PC-9 (cell line): ENCODE measurements at regions not wholly inside any gene's neighbourhood (a gene's known extent, or its start where the extent isn't known, plus 50 kb on each side); places are given as distances from the start of the nearest gene placed in this dataset.

Source experiments
- BruUV-seq: library from RNA; stranded (reverse); fragments of 400-500 nt; replicated peaks from 2 replicates; lab custom pipeline; 2021; lab: Mats Ljungman, UMichigan
- CTCF ChIA-PET: fragments of 300-600 bp; sonication (Branson Sonifier 250); formaldehyde crosslinking; loops from one replicate; lab custom pipeline; 2022; ENCODE audit warnings: antibody characterized with exemption; lab: Charles Lee
- POLR2A ChIA-PET: fragments of 300-600 bp; sonication (Branson Sonifier 250); formaldehyde crosslinking; loops from one replicate; lab custom pipeline; 2022; ENCODE audit warnings: antibody characterized with exemption; ENCODE audit not compliant: unreplicated experiment; lab: Charles Lee
- DNase-seq, 2 experiments: peaks; one replicate each; pipeline versions ENCODE4 v3.0.0 to v3.0.0-alpha.2; 2015 to 2022; ENCODE audit warnings: mixed read lengths in 1 of 2
- H2AFZ ChIP-seq: fragments of 200-600 bp; sonication (generic); 2 replicates; pipeline ENCODE4 v1.8.1; 2017; ENCODE audit warnings: antibody characterized with exemption
- H3F3A ChIP-seq: fragments of 200-600 bp; sonication (generic); 2 replicates; pipeline ENCODE4 v1.8.1; 2017; ENCODE audit warnings: antibody characterized with exemption, mild to moderate bottlenecking, low read depth; ENCODE audit not compliant: insufficient read depth
- H3K27ac ChIP-seq: fragments of 200-600 bp; sonication (generic); 2 replicates; pipeline ENCODE4 v1.6.1; 2016; ENCODE audit warnings: mixed run types
- H3K27me3 ChIP-seq: fragments of 200-600 bp; sonication (generic); 2 replicates; pipeline ENCODE4 v1.6.1; 2016; ENCODE audit warnings: low read depth, mixed run types; ENCODE audit not compliant: insufficient read depth
- H3K36me3 ChIP-seq: fragments of 200-600 bp; sonication (generic); 2 replicates; pipeline ENCODE4 v1.6.1; 2016; ENCODE audit warnings: low read depth, mixed run types
- H3K4me1 ChIP-seq: fragments of 200-600 bp; sonication (generic); replicated peaks from 2 replicates; pipeline ENCODE4 v1.6.1; 2016; ENCODE audit warnings: mixed run types; ENCODE audit not compliant: insufficient read depth
- H3K4me2 ChIP-seq: fragments of 200-600 bp; sonication (generic); 2 replicates; pipeline ENCODE4 v1.6.1; 2017; ENCODE audit warnings: mixed run types
- H3K4me3 ChIP-seq: fragments of 200-600 bp; sonication (generic); 2 replicates; pipeline ENCODE4 v1.6.1; 2016; ENCODE audit warnings: mixed run types
- H3K79me2 ChIP-seq: fragments of 200-600 bp; sonication (generic); 2 replicates; pipeline ENCODE4 v1.6.1; 2017; ENCODE audit warnings: low read depth, mixed run types
- H3K9me2 ChIP-seq: fragments of 200-600 bp; sonication (generic); 2 replicates; pipeline ENCODE4 v1.8.1; 2017; ENCODE audit warnings: mild to moderate bottlenecking; ENCODE audit not compliant: insufficient read depth
- H3K9me3 ChIP-seq: fragments of 200-600 bp; sonication (generic); 2 replicates; pipeline ENCODE4 v1.8.1; 2016; ENCODE audit warnings: low read depth; ENCODE audit not compliant: insufficient read depth
- H4K20me1 ChIP-seq: fragments of 200-600 bp; sonication (generic); 2 replicates; pipeline ENCODE4 v1.8.1; 2017; ENCODE audit not compliant: insufficient read depth
- CTCF ChIP-seq: fragments of 200-600 bp; sonication (generic); conservative IDR thresholded peaks from 2 replicates; pipeline ENCODE4 v1.6.1; 2017; ENCODE audit warnings: mixed run types, antibody characterized with exemption, mild to moderate bottlenecking, moderate library complexity
- EZH2 ChIP-seq: fragments of 200-600 bp; sonication (generic); IDR thresholded peaks from 2 replicates; pipeline ENCODE4 v1.8.0; 2017; ENCODE audit warnings: antibody characterized with exemption, low read depth
- intact Hi-C: fragments of 100-400 bp; cut with micrococcal nuclease; formaldehyde crosslinking; loops from one replicate; pipeline ENCODE4 v1.10.0; 2022; ENCODE audit not compliant: unreplicated experiment

- Histone ChIP-seq H3K4me2 (no peak overlapping the region), H2AFZ (no peak overlapping the region), H3K36me3 (no peaks in the 10 kb centered on the region), H3F3A (no peaks in the 10 kb centered on the region), H3K27ac (no peak overlapping the region), H3K9me2 (no peaks in the 10 kb centered on the region), H4K20me1 (no peaks in the 10 kb centered on the region), H3K79me2 (no peaks in the 10 kb centered on the region), H3K4me1 (no peaks in the 10 kb centered on the region), H3K4me3 (no peak overlapping the region), H3K27me3 (no peaks in the 10 kb centered on the region), H3K9me3 (no peaks in the 10 kb centered on the region)
- CTCF ChIA-PET = no interaction called here
- BruUV-seq = no TSS peak
- no peak for DNase-seq
- intact Hi-C loops = no loop called here
- TF ChIP-seq CTCF (no peak), EZH2 (no peak)
- POLR2A ChIA-PET = no interaction called here
Observed at GRCh38 chr2:84071050-84071449, 388.0 kb downstream of the SUCLG1 start.

GRCh38 chr2:84065857-84066256, 393.2 kb downstream of the SUCLG1 start:
- no peak overlapping the region for H3K27ac ChIP-seq
- DNase-seq = no peak
- H3K36me3 ChIP-seq = no peaks in the 10 kb centered on the region
- H4K20me1 ChIP-seq = no peaks in the 10 kb centered on the region
- ChIA-PET CTCF (no interaction called here), POLR2A (no interaction called here)
- no peaks in the 10 kb centered on the region for H3K4me1 ChIP-seq
- no peak overlapping the region for H2AFZ ChIP-seq
- intact Hi-C loops = no loop called here
- H3K9me2 ChIP-seq = no peaks in the 10 kb centered on the region
- no peaks in the 10 kb centered on the region for H3K79me2 ChIP-seq
- H3K4me2 ChIP-seq = no peak overlapping the region
- no peaks in the 10 kb centered on the region for H3K9me3 ChIP-seq
- H3F3A ChIP-seq = no peaks in the 10 kb centered on the region
- no peaks in the 10 kb centered on the region for H3K27me3 ChIP-seq
- no peak overlapping the region for H3K4me3 ChIP-seq
- no TSS peak for BruUV-seq
- TF ChIP-seq EZH2 (no peak), CTCF (no peak)

GRCh38 chr2:84057917-84058560, 401.0 kb downstream of the SUCLG1 start:
- Histone ChIP-seq H3K9me2 (no peaks in the 10 kb centered on the region), H3K4me3 (no peak overlapping the region), H3K36me3 (no peaks in the 10 kb centered on the region), H3K4me1 (no peaks in the 10 kb centered on the region), H4K20me1 (no peaks in the 10 kb centered on the region), H3K79me2 (no peaks in the 10 kb centered on the region), H3K27ac (no peak overlapping the region), H3K9me3 (no peaks in the 10 kb centered on the region; the same call in 1 of the 2 replicates), H3F3A (no peaks in the 10 kb centered on the region), H3K27me3 (no peaks in the 10 kb centered on the region), H2AFZ (no peak overlapping the region), H3K4me2 (no peak overlapping the region)
- DNase-seq = no peak
- CTCF ChIA-PET = no interaction called here
- intact Hi-C loops = no loop called here
- BruUV-seq = no TSS peak
- POLR2A ChIA-PET = no interaction called here
- TF ChIP-seq CTCF (no peak), EZH2 (no peak)
